Memory B cell (primary cell): ENCODE measurements at regions not wholly inside any gene's neighbourhood (a gene's known extent, or its start where the extent isn't known, plus 50 kb on each side); places are given as distances from the start of the nearest gene placed in this dataset.
"Not testable (repeated sequence)": the region's sequence is repeated elsewhere in the genome, so short reads cannot be mapped to it uniquely, and the experiment has no call there.

Source experiments
- ATAC-seq: fragments of 150-1000 bp; cut with Tn5 transposase; 2 replicates; pipeline ENCODE4 v1.10.0; 2021; ENCODE audit warnings: low read depth, mild to moderate bottlenecking, moderate library complexity
- DNase-seq, 2 donors: peaks; one replicate each; pipeline ENCODE4 v3.0.0; 2022; ENCODE audit warnings: low spot score in 2 of 2
- H3K27ac Mint-ChIP-seq: one replicate; pipeline ENCODE4 v1.8.0; 2022; ENCODE audit warnings: mild to moderate bottlenecking, moderate library complexity, mixed read lengths
- H3K27me3 Mint-ChIP-seq: one replicate; pipeline ENCODE4 v1.8.0; 2022; ENCODE audit warnings: mixed read lengths
- H3K36me3 Mint-ChIP-seq: one replicate; pipeline ENCODE4 v1.8.0; 2022; ENCODE audit warnings: mild to moderate bottlenecking, mixed read lengths
- H3K4me1 Mint-ChIP-seq: one replicate; pipeline ENCODE4 v1.8.0; 2022; ENCODE audit warnings: mixed read lengths
- H3K4me3 Mint-ChIP-seq: one replicate; pipeline ENCODE4 v1.8.0; 2022; ENCODE audit warnings: mild to moderate bottlenecking, moderate library complexity, mixed read lengths
- H3K9me3 Mint-ChIP-seq: one replicate; pipeline ENCODE4 v1.8.0; 2022; ENCODE audit warnings: mixed read lengths

DNA sequence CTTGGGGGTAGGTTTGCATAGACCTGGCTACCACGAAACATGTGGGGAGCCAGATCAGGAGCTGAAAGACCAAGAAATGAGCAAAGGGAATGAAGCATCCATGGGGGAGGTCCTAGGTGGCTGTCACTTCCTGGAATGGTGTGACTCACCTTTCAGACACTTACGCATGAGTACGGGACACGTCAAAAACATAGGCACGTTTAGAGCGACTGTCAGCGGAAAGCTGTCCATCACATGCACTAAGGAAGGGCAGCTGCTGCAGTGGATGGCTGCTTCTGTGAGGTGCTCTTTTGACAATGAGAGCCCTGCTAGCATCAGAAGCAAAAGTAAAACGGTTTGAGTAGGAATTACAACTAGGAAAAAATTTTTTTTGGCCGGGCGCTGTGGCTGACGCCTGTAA lies 244.6 kb upstream of the CCDC54 start:
- Mint-ChIP-seq H3K4me1 (no peaks in the 10 kb centered on the region), H3K9me3 (peaks cover 5% of the 10 kb centered on the region), H3K4me3 (no peak overlapping the region), H3K27me3 (peaks cover 11% of the 10 kb centered on the region), H3K36me3 (no peaks in the 10 kb centered on the region), H3K27ac (no peak overlapping the region)
- DNase-seq (no peak), ATAC-seq (no peak)

DNA sequence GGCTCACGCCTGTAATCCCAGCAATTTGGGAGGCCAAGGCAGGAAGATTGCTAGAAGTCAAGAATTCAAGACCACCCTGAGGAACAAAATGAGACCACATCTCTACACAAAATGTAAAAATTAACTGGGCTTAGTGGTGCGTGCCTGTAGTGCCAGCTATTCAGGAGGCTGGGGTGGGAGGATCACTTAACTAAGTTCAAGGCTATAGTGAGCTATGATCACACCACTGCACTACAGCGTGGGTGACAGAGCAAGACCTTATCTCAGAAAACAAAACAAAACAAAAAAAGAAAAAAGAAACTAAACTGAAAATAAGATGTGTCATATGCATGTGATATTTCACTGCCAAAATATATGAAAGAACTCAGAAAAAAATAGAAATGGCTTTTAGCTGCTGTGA lies 243.3 kb upstream of the CCDC54 start:
- Mint-ChIP-seq H3K27ac (no peak overlapping the region), H3K9me3 (peaks cover 5% of the 10 kb centered on the region), H3K36me3 (no peaks in the 10 kb centered on the region), H3K4me3 (no peak overlapping the region), H3K4me1 (no peaks in the 10 kb centered on the region), H3K27me3 (peaks cover 12% of the 10 kb centered on the region)
- no peak for DNase-seq
- ATAC-seq: no peak

GRCh38 chr3:107142171-107142570 lies 235.1 kb upstream of the CCDC54 start:
- ATAC-seq (no peak), DNase-seq (no peak)
- H3K4me1 Mint-ChIP-seq: no peaks in the 10 kb centered on the region
- no peak overlapping the region for H3K27ac Mint-ChIP-seq
- peaks cover 9% of the 10 kb centered on the region for H3K27me3 Mint-ChIP-seq
- H3K9me3 Mint-ChIP-seq: peaks cover 9% of the 10 kb centered on the region
- peaks cover 2% of the 10 kb centered on the region for H3K36me3 Mint-ChIP-seq
- no peak overlapping the region for H3K4me3 Mint-ChIP-seq

DNA sequence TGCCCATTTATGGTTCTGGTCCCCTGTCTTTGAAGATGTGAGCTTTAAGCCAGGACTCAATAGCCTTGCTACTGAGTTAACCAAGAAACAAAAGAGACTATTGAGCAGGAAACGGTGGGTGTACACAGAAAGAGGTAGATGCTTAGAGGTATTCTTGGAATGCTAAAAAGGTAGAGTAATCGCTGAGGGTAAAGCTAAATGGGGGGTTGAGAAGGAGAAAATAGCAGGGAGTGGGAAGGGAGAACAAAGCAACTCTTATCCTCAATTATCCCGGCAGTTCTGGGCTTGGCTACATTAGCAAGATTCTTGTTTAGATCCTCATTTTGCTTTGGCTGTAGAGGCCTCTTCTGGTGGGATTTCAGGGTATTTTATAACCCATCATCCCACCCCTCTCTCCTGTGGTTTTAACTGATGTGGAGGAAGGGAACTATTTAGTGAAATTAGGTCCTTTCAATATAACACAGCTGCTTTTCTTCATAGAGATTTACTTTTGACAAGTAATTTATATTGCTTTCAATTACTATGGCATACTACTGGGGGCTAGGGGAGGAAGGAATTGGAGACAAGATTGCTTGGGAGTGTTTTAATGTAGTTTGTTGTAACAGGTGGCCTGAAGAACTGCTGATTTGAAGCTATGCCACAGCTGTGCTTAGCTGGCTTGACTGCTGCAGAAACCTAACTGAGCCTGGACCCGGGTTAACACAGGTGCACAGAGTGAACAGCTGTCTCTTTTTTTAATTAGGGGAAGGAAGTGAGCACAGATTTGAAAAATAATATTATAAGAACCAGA lies 234.3 kb upstream of the CCDC54 start:
- Mint-ChIP-seq H3K36me3 (peaks cover 2% of the 10 kb centered on the region), H3K27me3 (peaks cover 9% of the 10 kb centered on the region), H3K4me3 (no peak overlapping the region), H3K27ac (no peak overlapping the region), H3K9me3 (peaks cover 9% of the 10 kb centered on the region), H3K4me1 (no peaks in the 10 kb centered on the region)
- no peak for DNase-seq
- ATAC-seq: no peak

DNA sequence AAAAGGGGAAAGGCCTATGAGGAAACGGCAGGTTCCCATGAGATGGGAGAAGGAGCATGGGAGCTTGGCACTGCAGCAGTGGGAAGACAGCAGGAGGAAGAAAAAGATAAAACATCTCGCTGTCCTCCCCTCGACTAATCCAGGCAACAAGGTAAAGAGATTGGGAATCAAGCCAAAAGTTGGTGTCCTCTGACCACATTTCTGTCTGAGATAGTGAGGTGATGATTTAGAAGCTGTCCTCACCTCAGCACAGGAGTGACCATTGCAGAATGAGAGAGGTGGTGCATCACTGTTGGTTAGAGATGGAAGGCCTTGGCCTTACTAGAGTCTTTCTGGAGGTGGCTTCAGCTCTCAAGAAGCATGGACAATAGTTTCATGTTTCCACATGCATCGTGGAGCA lies 226.6 kb upstream of the CCDC54 start:
- DNase-seq: no peak
- Mint-ChIP-seq H3K27me3 (no peaks in the 10 kb centered on the region), H3K27ac (no peak overlapping the region), H3K4me3 (no peak overlapping the region), H3K9me3 (peaks cover 3% of the 10 kb centered on the region), H3K4me1 (no peaks in the 10 kb centered on the region), H3K36me3 (no peaks in the 10 kb centered on the region)
- ATAC-seq: no peak

GRCh38 chr3:107153981-107154380 lies 223.3 kb upstream of the CCDC54 start:
- Mint-ChIP-seq H3K27ac (no peak overlapping the region), H3K4me1 (no peaks in the 10 kb centered on the region), H3K4me3 (no peak overlapping the region), H3K36me3 (peaks cover 3% of the 10 kb centered on the region), H3K9me3 (peaks cover 12% of the 10 kb centered on the region), H3K27me3 (no peaks in the 10 kb centered on the region)
- ATAC-seq: no peak
- no peak for DNase-seq

DNA sequence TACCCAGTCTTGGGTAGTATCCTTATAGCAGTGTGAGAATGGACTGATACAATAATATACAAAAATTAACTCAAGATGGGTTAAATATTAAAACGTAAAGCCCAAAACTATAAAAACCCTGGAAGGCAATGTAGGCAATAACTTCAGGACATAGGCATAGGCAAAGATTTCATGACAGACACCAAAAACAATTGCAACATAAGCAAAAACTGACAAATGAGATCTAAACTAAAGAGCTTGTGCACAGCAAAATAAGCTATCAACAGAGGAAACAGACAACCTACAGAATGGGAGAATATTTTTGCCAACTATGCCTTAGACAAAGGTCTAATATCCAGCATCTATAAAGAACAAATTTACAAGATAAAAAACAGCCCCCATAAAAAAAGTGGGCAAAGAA lies 204.8 kb upstream of the CCDC54 start:
- peaks cover 21% of the 10 kb centered on the region for H3K9me3 Mint-ChIP-seq

DNA sequence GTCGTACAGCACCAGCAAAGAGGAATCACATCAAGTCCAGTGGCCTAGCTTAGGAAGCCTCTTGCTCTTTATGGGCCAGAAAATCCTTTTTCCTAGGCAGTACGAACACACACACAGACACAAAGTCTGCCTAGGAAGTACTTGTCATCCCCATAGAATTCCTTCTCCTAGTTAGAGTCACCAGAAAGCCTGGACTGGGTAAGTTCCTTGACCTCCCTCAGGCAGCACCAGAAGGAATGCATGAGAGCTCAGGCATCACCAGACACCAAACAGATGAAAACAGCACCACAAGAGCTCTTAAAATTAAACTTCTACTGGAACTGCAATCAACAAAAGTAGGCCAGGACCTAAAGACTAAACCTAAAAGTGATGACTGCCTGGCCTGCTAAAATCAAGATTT lies 192.9 kb upstream of the CCDC54 start:
- Mint-ChIP-seq H3K4me1 (no peaks in the 10 kb centered on the region), H3K4me3 (no peak overlapping the region), H3K27ac (no peak overlapping the region), H3K27me3 (peaks cover 2% of the 10 kb centered on the region), H3K36me3 (no peaks in the 10 kb centered on the region), H3K9me3 (no peaks in the 10 kb centered on the region)
- DNase-seq (no peak), ATAC-seq (no peak)

More for the DNA sequence above, 204.8 kb upstream of the CCDC54 start:
- ATAC-seq (no peak), DNase-seq (no peak)
- Mint-ChIP-seq H3K4me3 (no peak overlapping the region), H3K36me3 (peaks cover 2% of the 10 kb centered on the region), H3K4me1 (no peaks in the 10 kb centered on the region), H3K27me3 (no peaks in the 10 kb centered on the region), H3K27ac (no peak overlapping the region)

GRCh38 chr3:107188262-107188661 lies 189.0 kb upstream of the CCDC54 start:
- no peaks in the 10 kb centered on the region for H3K36me3 Mint-ChIP-seq
- DNase-seq (no peak), ATAC-seq (no peak)
- no peak overlapping the region for H3K27ac Mint-ChIP-seq
- no peaks in the 10 kb centered on the region for H3K9me3 Mint-ChIP-seq
- peaks cover 2% of the 10 kb centered on the region for H3K27me3 Mint-ChIP-seq
- H3K4me3 Mint-ChIP-seq: no peak overlapping the region
- no peaks in the 10 kb centered on the region for H3K4me1 Mint-ChIP-seq

- H3K9me3 Mint-ChIP-seq: no peaks in the 10 kb centered on the region
- H3K4me3 Mint-ChIP-seq: no peak overlapping the region
- H3K27ac Mint-ChIP-seq: no peak overlapping the region
- DNase-seq (no peak), ATAC-seq (no peak)
- no peaks in the 10 kb centered on the region for H3K27me3 Mint-ChIP-seq
- no peaks in the 10 kb centered on the region for H3K4me1 Mint-ChIP-seq
- H3K36me3 Mint-ChIP-seq: no peaks in the 10 kb centered on the region
Observed at GRCh38 chr3:107189158-107189791, 188.0 kb upstream of the CCDC54 start.

DNA sequence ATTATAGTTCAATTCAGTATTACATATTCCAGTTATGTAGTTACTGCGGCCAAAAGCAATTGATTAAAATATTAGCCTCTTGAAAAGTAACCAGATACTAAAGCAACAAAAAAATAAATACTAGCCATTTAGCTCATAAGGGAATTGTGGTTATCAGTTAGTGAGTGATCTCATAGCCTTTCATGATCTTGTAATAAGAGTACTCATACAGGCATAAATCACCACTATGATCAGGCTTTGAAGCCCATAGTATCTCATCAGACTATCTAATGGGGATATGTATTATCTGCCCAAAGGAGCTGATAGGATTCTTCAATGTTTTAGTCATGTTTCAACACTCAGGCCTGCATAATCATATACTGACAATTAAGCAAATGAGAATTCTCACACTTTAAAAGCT lies 184.1 kb upstream of the CCDC54 start:
- no peak overlapping the region for H3K27ac Mint-ChIP-seq
- DNase-seq: no peak
- H3K36me3 Mint-ChIP-seq: no peaks in the 10 kb centered on the region
- no peaks in the 10 kb centered on the region for H3K4me1 Mint-ChIP-seq
- H3K27me3 Mint-ChIP-seq: peaks cover 10% of the 10 kb centered on the region
- H3K9me3 Mint-ChIP-seq: no peaks in the 10 kb centered on the region
- H3K4me3 Mint-ChIP-seq: no peak overlapping the region
- no peak for ATAC-seq

DNA sequence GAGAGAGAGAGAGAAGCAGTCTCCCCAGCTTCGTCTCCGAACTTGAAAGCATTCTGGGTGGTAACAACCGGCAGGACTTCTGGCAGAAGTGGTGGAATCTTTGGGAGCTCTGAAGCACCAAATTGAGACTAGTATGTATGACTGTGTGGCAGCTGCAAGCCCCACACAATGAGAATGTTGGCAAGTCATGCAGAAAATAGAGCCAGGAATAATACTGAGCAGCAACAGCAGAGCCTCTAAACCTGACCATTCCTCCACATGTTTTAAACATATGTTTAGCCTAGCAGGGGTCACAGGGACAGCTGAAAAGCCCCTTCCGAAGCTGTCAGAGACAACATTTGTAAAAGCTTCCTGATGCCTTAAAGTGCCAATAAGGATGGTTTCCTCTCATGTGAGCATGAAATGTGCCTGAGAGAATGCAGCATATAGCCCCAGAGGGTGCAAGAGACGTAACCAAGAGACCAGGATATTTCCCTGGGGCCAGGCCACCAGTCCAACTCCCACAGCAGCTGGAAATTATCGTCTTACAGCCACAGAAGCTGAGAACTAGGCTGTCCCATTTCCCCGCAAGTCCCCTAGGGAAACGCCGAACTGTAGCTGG lies 178.6 kb upstream of the CCDC54 start:
- Mint-ChIP-seq H3K27ac (no peak overlapping the region), H3K27me3 (peaks cover 17% of the 10 kb centered on the region), H3K4me3 (no peak overlapping the region), H3K9me3 (no peaks in the 10 kb centered on the region), H3K36me3 (no peaks in the 10 kb centered on the region), H3K4me1 (no peaks in the 10 kb centered on the region)
- ATAC-seq (no peak), DNase-seq (no peak)

- Mint-ChIP-seq H3K9me3 (no peaks in the 10 kb centered on the region), H3K36me3 (no peaks in the 10 kb centered on the region), H3K27me3 (peaks cover 10% of the 10 kb centered on the region), H3K4me3 (no peak overlapping the region), H3K27ac (no peak overlapping the region), H3K4me1 (no peaks in the 10 kb centered on the region)
- DNase-seq (no peak), ATAC-seq (no peak)
Observed at GRCh38 chr3:107201146-107201545, 176.1 kb upstream of the CCDC54 start.

GRCh38 chr3:107202885-107203284 lies 174.4 kb upstream of the CCDC54 start:
- not testable (repeated sequence) for DNase-seq, ATAC-seq, H3K9me3 Mint-ChIP-seq, H3K27me3 Mint-ChIP-seq, H3K27ac Mint-ChIP-seq, H3K36me3 Mint-ChIP-seq, H3K4me3 Mint-ChIP-seq, H3K4me1 Mint-ChIP-seq
